Stimulated activated naive CD8-positive, alpha-beta T cell treated with anti-CD3 and anti-CD28 coated beads, Interleukin-15, amount 100 ng/mL, for 72 hours (primary cell): ENCODE measurements at regions not wholly inside any gene's neighbourhood (a gene's known extent, or its start where the extent isn't known, plus 50 kb on each side); places are given as distances from the start of the nearest gene placed in this dataset.

Source experiments
- ATAC-seq: fragments of 150-1000 bp; cut with Tn5 transposase; 2 replicates; pipeline ENCODE4 v1.10.0; 2021; ENCODE audit warnings: mild to moderate bottlenecking, moderate library complexity
- DNase-seq, 2 donors: peaks; one replicate each; pipeline ENCODE4 v3.0.0; 2021 to 2022
- H3K27ac Mint-ChIP-seq, 2 donors: one replicate each; pipeline ENCODE4 v1.8.0; 2022; ENCODE audit warnings: mild to moderate bottlenecking in 2 of 2, mixed read lengths in 2 of 2, moderate library complexity in 2 of 2
- H3K27me3 Mint-ChIP-seq: one replicate; pipeline ENCODE4 v1.8.0; 2022; ENCODE audit warnings: mixed read lengths
- H3K4me1 Mint-ChIP-seq: one replicate; pipeline ENCODE4 v1.8.0; 2022; ENCODE audit warnings: mild to moderate bottlenecking, mixed read lengths
- H3K4me3 Mint-ChIP-seq, 2 donors: one replicate each; pipeline ENCODE4 v1.8.0; 2022; ENCODE audit warnings: mild to moderate bottlenecking in 2 of 2, mixed read lengths in 2 of 2, moderate library complexity in 1 of 2
- H3K9me3 Mint-ChIP-seq, 2 donors: one replicate each; pipeline ENCODE4 v1.8.0; 2022; ENCODE audit warnings: mixed read lengths in 2 of 2

GRCh38 chr2:193580176-193580950 lies 1385.6 kb upstream of the TMEFF2 start:
- no peak overlapping the region for H3K27ac Mint-ChIP-seq
- peaks cover 5% of the 10 kb centered on the region for H3K4me1 Mint-ChIP-seq
- peaks cover 0 to 7% of the 10 kb centered on the region in 2 donors for H3K9me3 Mint-ChIP-seq
- H3K4me3 Mint-ChIP-seq = no peak overlapping the region
- no peak for ATAC-seq
- DNase-seq = no peak
- no peaks in the 10 kb centered on the region for H3K27me3 Mint-ChIP-seq

GRCh38 chr2:193566886-193567285 lies 1372.2 kb upstream of the TMEFF2 start:
- Mint-ChIP-seq H3K27ac (no peak overlapping the region), H3K9me3 (no peaks in the 10 kb centered on the region), H3K27me3 (no peaks in the 10 kb centered on the region), H3K4me1 (no peaks in the 10 kb centered on the region), H3K4me3 (no peak overlapping the region)
- DNase-seq (no peak), ATAC-seq (no peak)

GRCh38 chr2:193566276-193566675 lies 1371.5 kb upstream of the TMEFF2 start:
- no peak for DNase-seq
- H3K9me3 Mint-ChIP-seq = no peaks in the 10 kb centered on the region
- no peaks in the 10 kb centered on the region for H3K27me3 Mint-ChIP-seq
- H3K4me3 Mint-ChIP-seq = no peak overlapping the region
- no peaks in the 10 kb centered on the region for H3K4me1 Mint-ChIP-seq
- no peak overlapping the region for H3K27ac Mint-ChIP-seq
- no peak for ATAC-seq

- Mint-ChIP-seq H3K27me3 (no peaks in the 10 kb centered on the region), H3K4me1 (no peaks in the 10 kb centered on the region), H3K27ac (no peak overlapping the region), H3K9me3 (no peaks in the 10 kb centered on the region), H3K4me3 (no peak overlapping the region)
- ATAC-seq (no peak), DNase-seq (no peak)
Observed at GRCh38 chr2:193562031-193562430, 1367.3 kb upstream of the TMEFF2 start.

- Mint-ChIP-seq H3K4me3 (no peak overlapping the region), H3K27me3 (no peaks in the 10 kb centered on the region), H3K9me3 (no peaks in the 10 kb centered on the region), H3K4me1 (no peaks in the 10 kb centered on the region), H3K27ac (no peak overlapping the region)
- DNase-seq (no peak), ATAC-seq (no peak)
Observed at GRCh38 chr2:193561054-193561453, 1366.3 kb upstream of the TMEFF2 start.

GRCh38 chr2:193556766-193557470 lies 1362.2 kb upstream of the TMEFF2 start:
- ATAC-seq (no peak), DNase-seq (no peak)
- Mint-ChIP-seq H3K4me3 (no peak overlapping the region), H3K27me3 (no peaks in the 10 kb centered on the region), H3K27ac (no peak overlapping the region), H3K9me3 (no peaks in the 10 kb centered on the region), H3K4me1 (no peaks in the 10 kb centered on the region)

- ATAC-seq (no peak), DNase-seq (no peak)
- Mint-ChIP-seq H3K27ac (peak overlapping the region in 1 of 2 donors; percentile 69), H3K27me3 (no peaks in the 10 kb centered on the region), H3K4me1 (no peaks in the 10 kb centered on the region), H3K4me3 (no peak overlapping the region), H3K9me3 (peaks cover 4 to 16% of the 10 kb centered on the region in 2 donors)
Observed at GRCh38 chr2:193549661-193550060, 1354.9 kb upstream of the TMEFF2 start.

- DNase-seq = no peak
- Mint-ChIP-seq H3K27ac (no peak overlapping the region), H3K4me1 (no peaks in the 10 kb centered on the region), H3K9me3 (peaks cover 14 to 19% of the 10 kb centered on the region in 2 donors), H3K4me3 (no peak overlapping the region), H3K27me3 (no peaks in the 10 kb centered on the region)
- no peak for ATAC-seq
Observed at GRCh38 chr2:193542762-193543161, 1348.0 kb upstream of the TMEFF2 start.

- Mint-ChIP-seq H3K9me3 (peaks cover 14 to 19% of the 10 kb centered on the region in 2 donors), H3K4me3 (no peak overlapping the region), H3K27ac (no peak overlapping the region), H3K4me1 (no peaks in the 10 kb centered on the region), H3K27me3 (no peaks in the 10 kb centered on the region)
- ATAC-seq (no peak), DNase-seq (no peak)
Observed at GRCh38 chr2:193539188-193539587, 1344.5 kb upstream of the TMEFF2 start.

- Mint-ChIP-seq H3K4me3 (no peak overlapping the region), H3K27me3 (no peaks in the 10 kb centered on the region), H3K27ac (no peak overlapping the region), H3K9me3 (peaks cover 7 to 14% of the 10 kb centered on the region in 2 donors), H3K4me1 (no peaks in the 10 kb centered on the region)
- ATAC-seq (no peak), DNase-seq (no peak)
Observed at GRCh38 chr2:193538061-193538460, 1343.3 kb upstream of the TMEFF2 start.

GRCh38 chr2:193537531-193537930 lies 1342.8 kb upstream of the TMEFF2 start:
- no peak overlapping the region for H3K4me3 Mint-ChIP-seq
- ATAC-seq = no peak
- no peaks in the 10 kb centered on the region for H3K27me3 Mint-ChIP-seq
- no peak for DNase-seq
- H3K4me1 Mint-ChIP-seq = no peaks in the 10 kb centered on the region
- H3K9me3 Mint-ChIP-seq = peaks cover 4 to 9% of the 10 kb centered on the region in 2 donors
- no peak overlapping the region for H3K27ac Mint-ChIP-seq

- ATAC-seq (peak; percentile 59), DNase-seq (no peak)
- Mint-ChIP-seq H3K4me3 (no peak overlapping the region), H3K27ac (no peak overlapping the region), H3K27me3 (no peaks in the 10 kb centered on the region), H3K9me3 (no peaks in the 10 kb centered on the region), H3K4me1 (peaks cover 6% of the 10 kb centered on the region)
Observed at GRCh38 chr2:193528458-193528857, 1333.7 kb upstream of the TMEFF2 start.

GRCh38 chr2:193527146-193527545 lies 1332.4 kb upstream of the TMEFF2 start:
- ATAC-seq = no peak
- H3K27me3 Mint-ChIP-seq = no peaks in the 10 kb centered on the region
- peaks cover 6% of the 10 kb centered on the region for H3K4me1 Mint-ChIP-seq
- no peaks in the 10 kb centered on the region for H3K9me3 Mint-ChIP-seq
- H3K4me3 Mint-ChIP-seq = no peak overlapping the region
- H3K27ac Mint-ChIP-seq = no peak overlapping the region
- DNase-seq = no peak

GRCh38 chr2:193523662-193524061 lies 1328.9 kb upstream of the TMEFF2 start:
- Mint-ChIP-seq H3K27ac (no peak overlapping the region), H3K27me3 (no peaks in the 10 kb centered on the region), H3K4me1 (peaks cover 4% of the 10 kb centered on the region), H3K4me3 (no peak overlapping the region), H3K9me3 (peaks cover 0 to 4% of the 10 kb centered on the region in 2 donors)
- DNase-seq (no peak), ATAC-seq (no peak)

GRCh38 chr2:193521523-193521922 lies 1326.8 kb upstream of the TMEFF2 start:
- Mint-ChIP-seq H3K27ac (no peak overlapping the region), H3K27me3 (no peaks in the 10 kb centered on the region), H3K4me3 (peak overlapping the region in 1 of 2 donors; percentile 34), H3K4me1 (no peaks in the 10 kb centered on the region), H3K9me3 (peaks cover 4 to 7% of the 10 kb centered on the region in 2 donors)
- no peak for ATAC-seq
- DNase-seq = no peak

GRCh38 chr2:193520709-193521458 lies 1326.2 kb upstream of the TMEFF2 start:
- Mint-ChIP-seq H3K4me3 (no peak overlapping the region), H3K27me3 (no peaks in the 10 kb centered on the region), H3K4me1 (no peaks in the 10 kb centered on the region), H3K27ac (no peak overlapping the region), H3K9me3 (peaks cover 4 to 7% of the 10 kb centered on the region in 2 donors)
- DNase-seq (no peak), ATAC-seq (no peak)
